AG04450 (cell line): ENCODE measurements at regions not wholly inside any gene's neighbourhood (a gene's known extent, or its start where the extent isn't known, plus 50 kb on each side); places are given as distances from the start of the nearest gene placed in this dataset.

ENCODE experiments used
- CTCF ChIA-PET: fragments of 300-600, 350-600 bp; formaldehyde crosslinking; extraction: SDS; loops from one replicate; lab custom pipeline; 2022; ENCODE audit warnings: antibody characterized with exemption, inconsistent platforms; lab: Charles Lee
- POLR2A ChIA-PET: fragments of 350-600 bp; formaldehyde crosslinking; extraction: SDS; loops from one replicate; lab custom pipeline; 2021; ENCODE audit warnings: antibody characterized with exemption, inconsistent platforms; lab: Yijun Ruan, JAX
- DNase-seq: peaks from one replicate; pipeline ENCODE4 v3.0.0-alpha.2; 2011; ENCODE audit warnings: low read depth, low spot score
- H3K27ac ChIP-seq: one replicate; pipeline ENCODE4 v1.5.1; 2012; ENCODE audit warnings: low read depth, low read length, control low read depth
- H3K27me3 ChIP-seq: one replicate; pipeline ENCODE4 v1.6.0; 2012; ENCODE audit warnings: low read length; ENCODE audit not compliant: control insufficient read depth, insufficient read depth
- H3K4me3 ChIP-seq: 2 replicates; pipeline ENCODE4 v1.5.1; 2011; ENCODE audit warnings: mild to moderate bottlenecking, low read depth, low read length, control low read depth
- H3K9me3 ChIP-seq: 2 replicates; pipeline ENCODE4 v1.5.1; 2012; ENCODE audit warnings: low read length; ENCODE audit not compliant: control insufficient read depth, insufficient read depth
- TF ChIP-seq, protein P1 (sequence below): IDR thresholded peaks from 2 replicates; pipeline ENCODE4 v1.5.1; 2011; ENCODE audit warnings: low read depth, low read length, control low read depth, inconsistent platforms

DNA sequence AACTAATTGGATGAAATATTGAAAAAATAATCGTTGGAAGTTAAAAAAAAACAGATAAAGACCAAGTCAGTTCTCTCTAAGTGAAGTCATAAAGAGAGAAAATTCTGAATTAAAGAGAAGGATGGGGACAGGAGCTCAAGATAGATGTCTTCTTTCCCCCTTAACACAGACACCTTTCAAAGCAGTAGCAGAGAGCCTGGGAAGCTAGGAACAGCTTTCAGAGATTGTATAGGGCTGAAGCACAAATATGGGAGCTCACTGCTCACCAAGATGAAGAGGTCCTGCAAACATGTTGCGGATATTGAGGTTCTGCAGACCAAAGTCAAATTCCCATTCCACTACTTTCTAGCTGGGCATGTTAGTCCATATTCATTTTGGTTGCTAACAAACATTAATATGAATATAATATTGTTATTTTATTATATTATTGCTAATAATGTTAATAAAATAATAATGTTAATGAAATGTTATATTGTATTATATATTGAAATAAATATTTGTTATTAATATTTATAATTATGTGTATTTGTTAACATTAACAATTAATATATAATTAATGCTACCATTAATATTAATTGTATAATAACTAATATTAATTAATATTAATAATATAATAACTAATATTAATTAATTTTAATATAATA lies 319.1 kb downstream of the OXSM start:
- Histone ChIP-seq H3K4me3 (no peak overlapping the region), H3K27ac (no peak overlapping the region), H3K9me3 (no peaks in the 10 kb centered on the region), H3K27me3 (no peaks in the 10 kb centered on the region)
- TF ChIP-seq, protein P1, sequence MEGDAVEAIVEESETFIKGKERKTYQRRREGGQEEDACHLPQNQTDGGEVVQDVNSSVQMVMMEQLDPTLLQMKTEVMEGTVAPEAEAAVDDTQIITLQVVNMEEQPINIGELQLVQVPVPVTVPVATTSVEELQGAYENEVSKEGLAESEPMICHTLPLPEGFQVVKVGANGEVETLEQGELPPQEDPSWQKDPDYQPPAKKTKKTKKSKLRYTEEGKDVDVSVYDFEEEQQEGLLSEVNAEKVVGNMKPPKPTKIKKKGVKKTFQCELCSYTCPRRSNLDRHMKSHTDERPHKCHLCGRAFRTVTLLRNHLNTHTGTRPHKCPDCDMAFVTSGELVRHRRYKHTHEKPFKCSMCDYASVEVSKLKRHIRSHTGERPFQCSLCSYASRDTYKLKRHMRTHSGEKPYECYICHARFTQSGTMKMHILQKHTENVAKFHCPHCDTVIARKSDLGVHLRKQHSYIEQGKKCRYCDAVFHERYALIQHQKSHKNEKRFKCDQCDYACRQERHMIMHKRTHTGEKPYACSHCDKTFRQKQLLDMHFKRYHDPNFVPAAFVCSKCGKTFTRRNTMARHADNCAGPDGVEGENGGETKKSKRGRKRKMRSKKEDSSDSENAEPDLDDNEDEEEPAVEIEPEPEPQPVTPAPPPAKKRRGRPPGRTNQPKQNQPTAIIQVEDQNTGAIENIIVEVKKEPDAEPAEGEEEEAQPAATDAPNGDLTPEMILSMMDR: no peak
- no peak for DNase-seq
- POLR2A ChIA-PET: no interaction called here
- CTCF ChIA-PET: no interaction called here

DNA sequence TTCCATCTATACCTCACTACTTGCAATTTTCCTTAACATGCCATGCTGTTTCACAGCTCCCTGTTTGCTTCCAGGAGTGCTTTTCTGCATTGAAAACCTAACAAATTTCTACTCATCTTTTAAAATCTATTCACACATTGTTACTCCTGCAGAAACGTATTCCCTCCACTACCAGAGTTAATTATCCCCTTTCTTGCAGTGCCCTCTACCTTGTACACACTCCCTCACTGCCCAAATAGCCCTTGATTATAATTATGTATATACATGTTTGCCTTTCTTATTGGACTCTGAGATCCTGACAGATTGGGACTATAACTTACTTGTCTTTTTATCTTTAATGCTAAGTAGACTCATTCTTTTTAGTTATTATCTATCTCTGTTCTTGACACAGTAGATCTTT lies 325.0 kb downstream of the OXSM start:
- no peaks in the 10 kb centered on the region for H3K27me3 ChIP-seq
- TF ChIP-seq, protein P1: no peak
- DNase-seq: no peak
- CTCF ChIA-PET: no interaction called here
- H3K27ac ChIP-seq: no peak overlapping the region
- H3K9me3 ChIP-seq: peaks cover 12% of the 10 kb centered on the region
- POLR2A ChIA-PET: no interaction called here
- H3K4me3 ChIP-seq: no peak overlapping the region

GRCh38 chr3:26118165-26118564 lies 328.3 kb downstream of the OXSM start:
- ChIA-PET POLR2A (no interaction called here), CTCF (interaction anchor here (0.8 to 1.3 kb wide), 2 partner anchors 11 to 274 kb away, joined by 3 read pairs; no protein-coding TSS in a partner anchor)
- Histone ChIP-seq H3K27ac (no peak overlapping the region), H3K27me3 (no peaks in the 10 kb centered on the region), H3K4me3 (no peak overlapping the region), H3K9me3 (peaks cover 14% of the 10 kb centered on the region)
- no peak for DNase-seq
- TF ChIP-seq, protein P1: no peak

DNA sequence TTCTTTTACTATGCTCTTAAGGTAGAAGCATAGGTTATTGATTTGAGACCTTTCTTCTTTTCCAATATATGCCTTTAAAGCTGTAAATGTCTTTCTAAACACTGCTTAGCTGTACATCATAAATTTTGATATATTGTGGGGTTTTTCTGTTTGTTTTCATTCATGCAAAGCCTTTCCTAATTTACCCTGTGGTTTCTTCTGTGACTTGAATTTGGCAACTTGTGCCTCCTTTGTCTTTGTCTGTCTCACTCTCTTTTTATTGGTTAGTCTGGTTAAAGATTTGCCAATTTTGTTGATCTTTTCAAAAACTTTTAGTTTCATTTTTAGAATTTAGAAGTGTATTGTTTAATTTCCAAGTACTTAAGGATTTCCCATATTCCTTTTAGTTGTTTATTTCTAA lies 343.1 kb downstream of the OXSM start:
- CTCF ChIA-PET: no interaction called here

GRCh38 chr3:26141296-26141695 lies 351.4 kb downstream of the OXSM start:
- H3K27me3 ChIP-seq: no peaks in the 10 kb centered on the region
- DNase-seq: no peak
- POLR2A ChIA-PET: no interaction called here
- no peak overlapping the region for H3K27ac ChIP-seq
- H3K4me3 ChIP-seq: no peak overlapping the region
- TF ChIP-seq, protein P1: no peak
- H3K9me3 ChIP-seq: peaks cover 7% of the 10 kb centered on the region; the same call in 1 of the 2 replicates
- CTCF ChIA-PET: no interaction called here

More for the DNA sequence above, 343.1 kb downstream of the OXSM start:
- Histone ChIP-seq H3K9me3 (peaks cover 8% of the 10 kb centered on the region), H3K27me3 (no peaks in the 10 kb centered on the region), H3K27ac (no peak overlapping the region), H3K4me3 (no peak overlapping the region)
- TF ChIP-seq, protein P1: no peak
- no peak for DNase-seq
- POLR2A ChIA-PET: no interaction called here
